Activated T-cell treated with anti-CD3 and anti-CD28 coated beads, Interleukin-2, amount 50 U/mL, for 4 hours (primary cell): ENCODE measurements at regions not wholly inside any gene's neighbourhood (a gene's known extent, or its start where the extent isn't known, plus 50 kb on each side); places are given as distances from the start of the nearest gene placed in this dataset.

ENCODE experiments used
- ATAC-seq, 2 donors: fragments of 200-7000 bp; cut with Tn5 transposase; one replicate each; pipeline ENCODE4 v1.10.0; 2021
- DNase-seq: peaks from one replicate; pipeline ENCODE4 v3.0.0-alpha.2; 2020
- H3K27me3 Mint-ChIP-seq: one replicate; pipeline ENCODE4 v1.8.0; 2021; ENCODE audit warnings: low read depth, mixed read lengths
- H3K36me3 Mint-ChIP-seq: one replicate; pipeline ENCODE4 v1.8.0; 2022; ENCODE audit warnings: mixed read lengths; ENCODE audit not compliant: insufficient read depth
- H3K4me1 Mint-ChIP-seq: one replicate; pipeline ENCODE4 v1.8.0; 2021; ENCODE audit warnings: low read depth, mixed read lengths
- H3K4me3 Mint-ChIP-seq: one replicate; pipeline ENCODE4 v1.8.0; 2021; ENCODE audit warnings: mild to moderate bottlenecking, moderate library complexity, mixed read lengths
- H3K9me3 Mint-ChIP-seq: one replicate; pipeline ENCODE4 v1.8.0; 2021; ENCODE audit warnings: mixed read lengths

- no peaks in the 10 kb centered on the region for H3K36me3 Mint-ChIP-seq
- DNase-seq (no peak), ATAC-seq (no peak)
- peaks cover 8% of the 10 kb centered on the region for H3K9me3 Mint-ChIP-seq
- no peaks in the 10 kb centered on the region for H3K4me1 Mint-ChIP-seq
- no peaks in the 10 kb centered on the region for H3K27me3 Mint-ChIP-seq
- no peak overlapping the region for H3K4me3 Mint-ChIP-seq
These were observed 90.8 kb upstream of the CNTN6 start for GRCh38 chr3:1002010-1002409.

GRCh38 chr3:1007866-1008265 is 85.0 kb upstream of the CNTN6 start:
- no peak overlapping the region for H3K4me3 Mint-ChIP-seq
- ATAC-seq (no peak), DNase-seq (no peak)
- H3K9me3 Mint-ChIP-seq: peaks cover 10% of the 10 kb centered on the region
- no peaks in the 10 kb centered on the region for H3K4me1 Mint-ChIP-seq
- no peaks in the 10 kb centered on the region for H3K36me3 Mint-ChIP-seq
- no peaks in the 10 kb centered on the region for H3K27me3 Mint-ChIP-seq

GRCh38 chr3:1010228-1010627 is 82.6 kb upstream of the CNTN6 start:
- DNase-seq (no peak), ATAC-seq (no peak)
- H3K9me3 Mint-ChIP-seq: peaks cover 16% of the 10 kb centered on the region
- no peaks in the 10 kb centered on the region for H3K4me1 Mint-ChIP-seq
- no peaks in the 10 kb centered on the region for H3K27me3 Mint-ChIP-seq
- no peak overlapping the region for H3K4me3 Mint-ChIP-seq
- H3K36me3 Mint-ChIP-seq: no peaks in the 10 kb centered on the region

- ATAC-seq (no peak), DNase-seq (no peak)
- Mint-ChIP-seq H3K4me3 (no peak overlapping the region), H3K9me3 (peaks cover 18% of the 10 kb centered on the region), H3K27me3 (no peaks in the 10 kb centered on the region), H3K36me3 (no peaks in the 10 kb centered on the region), H3K4me1 (no peaks in the 10 kb centered on the region)
These were observed 77.0 kb upstream of the CNTN6 start for GRCh38 chr3:1015826-1016225.

GRCh38 chr3:1017870-1018269 is 75.0 kb upstream of the CNTN6 start:
- H3K27me3 Mint-ChIP-seq: no peaks in the 10 kb centered on the region
- no peaks in the 10 kb centered on the region for H3K36me3 Mint-ChIP-seq
- H3K9me3 Mint-ChIP-seq: peaks cover 18% of the 10 kb centered on the region
- DNase-seq (no peak), ATAC-seq (no peak)
- H3K4me3 Mint-ChIP-seq: no peak overlapping the region
- H3K4me1 Mint-ChIP-seq: no peaks in the 10 kb centered on the region

GRCh38 chr3:1019157-1019556 is 73.7 kb upstream of the CNTN6 start:
- Mint-ChIP-seq H3K9me3 (peaks cover 13% of the 10 kb centered on the region), H3K36me3 (no peaks in the 10 kb centered on the region), H3K4me1 (no peaks in the 10 kb centered on the region), H3K4me3 (no peak overlapping the region), H3K27me3 (no peaks in the 10 kb centered on the region)
- ATAC-seq (no peak), DNase-seq (no peak)

- H3K27me3 Mint-ChIP-seq: no peaks in the 10 kb centered on the region
- peaks cover 3% of the 10 kb centered on the region for H3K9me3 Mint-ChIP-seq
- H3K4me3 Mint-ChIP-seq: no peak overlapping the region
- DNase-seq: no peak
- no peaks in the 10 kb centered on the region for H3K4me1 Mint-ChIP-seq
- ATAC-seq: no peak
- H3K36me3 Mint-ChIP-seq: no peaks in the 10 kb centered on the region
These were observed 66.4 kb upstream of the CNTN6 start for GRCh38 chr3:1026395-1026794.

- H3K27me3 Mint-ChIP-seq: no peaks in the 10 kb centered on the region
- no peaks in the 10 kb centered on the region for H3K36me3 Mint-ChIP-seq
- DNase-seq (no peak), ATAC-seq (no peak)
- H3K9me3 Mint-ChIP-seq: peaks cover 15% of the 10 kb centered on the region
- no peak overlapping the region for H3K4me3 Mint-ChIP-seq
- H3K4me1 Mint-ChIP-seq: no peaks in the 10 kb centered on the region
These were observed 56.5 kb upstream of the CNTN6 start for GRCh38 chr3:1036207-1036826.

GRCh38 chr3:1037631-1038030 is 55.2 kb upstream of the CNTN6 start:
- Mint-ChIP-seq H3K36me3 (no peaks in the 10 kb centered on the region), H3K4me3 (no peak overlapping the region), H3K27me3 (no peaks in the 10 kb centered on the region), H3K9me3 (peaks cover 15% of the 10 kb centered on the region), H3K4me1 (no peaks in the 10 kb centered on the region)
- ATAC-seq (no peak), DNase-seq (no peak)
